IMR-90 (cell line): ENCODE measurements at regions not wholly inside any gene's neighbourhood (a gene's known extent, or its start where the extent isn't known, plus 50 kb on each side); places are given as distances from the start of the nearest gene placed in this dataset.

Experiments used
- ATAC-seq: fragments of 200-7000 bp; cut with Tn5 transposase; 2 replicates; pipeline ENCODE4 v1.9.1; 2020; ENCODE audit warnings: low read depth, mild to moderate bottlenecking, moderate library complexity
- BruUV-seq: library from RNA; stranded (reverse); fragments of 400-500 nt; replicated peaks from 2 replicates; lab custom pipeline; 2021; lab: Mats Ljungman, UMichigan
- CTCF ChIA-PET: fragments of 300-600 bp; formaldehyde crosslinking; extraction: SDS; loops from one replicate; lab custom pipeline; 2021; ENCODE audit warnings: antibody characterized with exemption; lab: Yijun Ruan, JAX
- POLR2A ChIA-PET: fragments of 300-600 bp; sonication (Branson Sonifier 250); formaldehyde crosslinking; loops from one replicate; lab custom pipeline; 2022; ENCODE audit warnings: antibody characterized with exemption; ENCODE audit not compliant: unreplicated experiment; lab: Charles Lee
- DNase-seq: peaks from one replicate; pipeline ENCODE4 v3.0.0; 2013
- H2AFZ ChIP-seq: replicated peaks from 2 replicates; pipeline ENCODE3; 2013; ENCODE audit warnings: low read length, mild to moderate bottlenecking; ENCODE audit not compliant: poor library complexity
- H2AK5ac ChIP-seq: 2 replicates; pipeline ENCODE4 v1.6.1; 2013; ENCODE audit warnings: low read depth, low read length, inconsistent platforms
- H2AK9ac ChIP-seq: replicated peaks from 2 replicates; pipeline ENCODE3; 2013; ENCODE audit warnings: mild to moderate bottlenecking, low read depth, low read length, moderate library complexity; ENCODE audit not compliant: poor library complexity
- H2BK120ac ChIP-seq: 2 replicates; pipeline ENCODE4 v1.6.1; 2013; ENCODE audit warnings: low read depth, low read length, inconsistent platforms
- H2BK15ac ChIP-seq: 3 replicates; pipeline ENCODE4 v1.6.1; 2013; ENCODE audit warnings: low read depth, low read length, inconsistent platforms
- H2BK20ac ChIP-seq: 2 replicates; pipeline ENCODE4 v1.6.1; 2013; ENCODE audit warnings: low read depth, mild to moderate bottlenecking, inconsistent platforms, low read length, moderate library complexity
- H2BK5ac ChIP-seq: 2 replicates; pipeline ENCODE4 v1.6.1; 2013; ENCODE audit warnings: mild to moderate bottlenecking, low read depth, low read length, inconsistent platforms; ENCODE audit not compliant: poor library complexity, severe bottlenecking
- H3K14ac ChIP-seq: replicated peaks from 2 replicates; pipeline ENCODE4 v1.6.1; 2013; ENCODE audit warnings: low read depth, low read length, inconsistent platforms
- H3K18ac ChIP-seq: 2 replicates; pipeline ENCODE4 v1.6.1; 2013; ENCODE audit warnings: low read depth, low read length, control low read depth
- H3K23ac ChIP-seq: 2 replicates; pipeline ENCODE4 v1.6.1; 2013; ENCODE audit warnings: low read depth, low read length, inconsistent platforms
- H3K27ac ChIP-seq: 2 replicates; pipeline ENCODE4 v1.5.1; 2013; ENCODE audit warnings: mild to moderate bottlenecking, control low read depth, low read length; ENCODE audit not compliant: insufficient read depth
- H3K27me3 ChIP-seq: 2 replicates; pipeline ENCODE4 v1.6.1; 2013; ENCODE audit warnings: low read length; ENCODE audit not compliant: control insufficient read depth, insufficient read depth
- H3K36me3 ChIP-seq: 2 replicates; pipeline ENCODE4 v1.6.1; 2013; ENCODE audit warnings: low read length, mixed read lengths; ENCODE audit not compliant: control insufficient read depth, insufficient read depth
- H3K4ac ChIP-seq: 2 replicates; pipeline ENCODE4 v1.6.1; 2013; ENCODE audit warnings: low read depth, low read length, inconsistent platforms
- H3K4me1 ChIP-seq: 2 replicates; pipeline ENCODE4 v1.6.1; 2013; ENCODE audit warnings: low read length, mixed read lengths; ENCODE audit not compliant: control insufficient read depth, insufficient read depth
- H3K4me2 ChIP-seq: 2 replicates; pipeline ENCODE4 v1.6.1; 2013; ENCODE audit warnings: low read depth, mild to moderate bottlenecking, control low read depth, low read length, moderate library complexity
- H3K4me3 ChIP-seq: 2 replicates; pipeline ENCODE4 v1.5.1; 2013; ENCODE audit warnings: low read depth, mild to moderate bottlenecking, control low read depth, low read length, moderate library complexity; ENCODE audit not compliant: insufficient read depth
- H3K56ac ChIP-seq: 2 replicates; pipeline ENCODE4 v1.6.1; 2013; ENCODE audit warnings: low read length, inconsistent platforms; ENCODE audit not compliant: insufficient read depth; ENCODE audit errors: extremely low read depth
- H3K79me1 ChIP-seq, 2 experiments: 2 replicates each; pipeline ENCODE4 v1.6.1; 2013; ENCODE audit warnings: low read length in 2 of 2, inconsistent platforms in 1 of 2, low read depth in 1 of 2
- H3K9ac ChIP-seq: 2 replicates; pipeline ENCODE4 v1.6.1; 2013; ENCODE audit warnings: low read depth, low read length, control low read depth
- H3K9me1 ChIP-seq: 2 replicates; pipeline ENCODE4 v1.6.1; 2013; ENCODE audit warnings: low read length, inconsistent platforms; ENCODE audit not compliant: insufficient read depth
- H3K9me3 ChIP-seq: 2 replicates; pipeline ENCODE4 v1.6.1; 2013; ENCODE audit warnings: low read length; ENCODE audit not compliant: control insufficient read depth, insufficient read depth
- H4K20me1 ChIP-seq: 2 replicates; pipeline ENCODE4 v1.6.1; 2013; ENCODE audit warnings: low read length, inconsistent platforms; ENCODE audit not compliant: insufficient read depth
- H4K5ac ChIP-seq: 2 replicates; pipeline ENCODE4 v1.6.1; 2013; ENCODE audit warnings: mild to moderate bottlenecking, low read depth, low read length, control low read depth
- H4K8ac ChIP-seq, 2 experiments: 2 replicates each; pipeline ENCODE4 v1.6.1; 2013; ENCODE audit warnings: low read depth in 2 of 2, low read length in 2 of 2, control low read depth in 1 of 2, inconsistent platforms in 1 of 2
- H4K91ac ChIP-seq: 2 replicates; pipeline ENCODE4 v1.6.1; 2013; ENCODE audit warnings: low read depth, low read length, inconsistent platforms; ENCODE audit not compliant: insufficient read depth
- BHLHE40 ChIP-seq: fragments of 150-350 bp; IDR thresholded peaks from 2 replicates; pipeline ENCODE4 v1.6.1; 2016; ENCODE audit warnings: mild to moderate bottlenecking, low read depth, low read length
- CEBPB ChIP-seq: IDR thresholded peaks from 2 replicates; pipeline ENCODE4 v1.6.1; 2012; ENCODE audit warnings: low read depth, low read length, improper control_type of control experiment
- CHD1 ChIP-seq: IDR thresholded peaks from 2 replicates; pipeline ENCODE4 v1.6.1; 2012; ENCODE audit warnings: low read depth, low read length, improper control_type of control experiment
- FOS ChIP-seq: fragments of 150-350 bp; IDR thresholded peaks from 2 replicates; pipeline ENCODE4 v1.6.1; 2016; ENCODE audit warnings: low read depth, low read length
- MAFK ChIP-seq: IDR thresholded peaks from 2 replicates; pipeline ENCODE4 v1.6.1; 2012; ENCODE audit warnings: low read depth, low read length, improper control_type of control experiment
- MAZ ChIP-seq: IDR thresholded peaks from 2 replicates; pipeline ENCODE4 v1.6.1; 2012; ENCODE audit warnings: low read depth, mild to moderate bottlenecking, low read length, improper control_type of control experiment, moderate library complexity, borderline replicate concordance
- MXI1 ChIP-seq: IDR thresholded peaks from 2 replicates; pipeline ENCODE4 v1.6.1; 2012; ENCODE audit warnings: low read depth, mild to moderate bottlenecking, low read length, moderate library complexity, borderline replicate concordance
- NFE2L2 ChIP-seq: fragments of 150-350 bp; IDR thresholded peaks from 2 replicates; pipeline ENCODE4 v1.6.1; 2016; ENCODE audit warnings: low read depth, mild to moderate bottlenecking, low read length
- POLR2A ChIP-seq: IDR thresholded peaks from 2 replicates; pipeline ENCODE4 v1.6.1; 2012; ENCODE audit warnings: mild to moderate bottlenecking, low read depth, low read length
- RAD21 ChIP-seq: IDR thresholded peaks from 2 replicates; pipeline ENCODE4 v1.6.1; 2012; ENCODE audit warnings: low read length, improper control_type of control experiment
- RCOR1 ChIP-seq: IDR thresholded peaks from 2 replicates; pipeline ENCODE4 v1.6.1; 2012; ENCODE audit warnings: mild to moderate bottlenecking, low read length, improper control_type of control experiment; ENCODE audit not compliant: insufficient replicate concordance
- RFX5 ChIP-seq: IDR thresholded peaks from 2 replicates; pipeline ENCODE4 v1.8.0; 2012; ENCODE audit warnings: low read depth, mild to moderate bottlenecking, low read length, moderate library complexity
- SMC3 ChIP-seq: fragments of 150-350 bp; IDR thresholded peaks from 2 replicates; pipeline ENCODE4 v1.6.1; 2016; ENCODE audit warnings: low read depth, mild to moderate bottlenecking, antibody characterized with exemption, low read length, moderate library complexity
- WGBS, 2 experiments: methylation state at CpG; one replicate each; pipeline versions ENCODE4 v1.1.5 to v1.1.7; 2013; ENCODE audit warnings: missing lambda C conversion rate in 2 of 2; ENCODE audit not compliant: insufficient read length in 1 of 2; ENCODE audit errors: extremely low coverage in 2 of 2; 5-methylcytosine and 5-hydroxymethylcytosine counted together
- dilution Hi-C: fragments of 300-500 bp; cut with HindIII; formaldehyde crosslinking; loops from one replicate; pipeline ENCODE4 v1.14.3; 2018; ENCODE audit warnings: low sequenced_read_pairs; ENCODE audit not compliant: unreplicated experiment
- in situ Hi-C: fragments of 300-500 bp; cut with MboI; formaldehyde crosslinking; loops from 3 replicates; pipeline ENCODE4 v1.14.3; 2019; ENCODE audit warnings: low sequenced_read_pairs, inconsistent platforms, mixed read lengths
- intact Hi-C: fragments of 100-400 bp; cut with micrococcal nuclease; formaldehyde crosslinking; loops from 2 replicates; pipeline ENCODE4 v1.10.0; 2022
- TF ChIP-seq, protein P1 (sequence below): fragments of 150-350 bp; IDR thresholded peaks from 2 replicates; pipeline ENCODE4 v1.6.1; 2016; ENCODE audit warnings: low read depth, mild to moderate bottlenecking, low read length, moderate library complexity, borderline replicate concordance
- TF ChIP-seq, protein P2 (sequence below): conservative IDR thresholded peaks from 2 replicates; pipeline ENCODE4 v1.5.1; 2012; ENCODE audit warnings: mild to moderate bottlenecking, low read depth, low read length, improper control_type of control experiment
- TF ChIP-seq, protein P3 (sequence below): fragments of 150-350 bp; IDR thresholded peaks from 2 replicates; pipeline ENCODE4 v1.6.1; 2017; ENCODE audit warnings: mild to moderate bottlenecking, antibody characterized with exemption, low read length, low read depth

DNA sequence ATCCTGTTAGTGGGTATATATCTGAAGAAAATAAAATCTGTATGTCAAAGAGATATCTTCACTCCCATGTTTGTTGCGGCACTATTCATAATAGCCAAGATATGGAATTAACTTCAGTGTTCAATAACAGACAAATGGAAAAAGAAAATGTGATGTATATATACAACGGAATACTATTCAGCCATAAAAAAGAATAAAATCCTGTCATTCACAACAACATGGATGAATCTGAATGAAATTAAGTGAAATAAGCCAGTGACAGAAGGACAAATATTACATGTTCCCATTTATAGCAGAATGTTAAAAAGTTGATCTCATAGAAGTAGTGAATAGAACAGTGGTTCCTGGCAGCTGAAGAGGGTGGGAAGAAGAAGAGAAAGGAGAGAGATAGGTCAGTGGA lies 239.1 kb upstream of the RUNX1 start:
- H3K9me1 ChIP-seq, result peaks cover 3% of the 10 kb centered on the region

More for the DNA sequence above, 239.1 kb upstream of the RUNX1 start:
- no CpG with 5 or more reads among the region's 2 CpGs for WGBS, 2 experiments
- dilution Hi-C loops, result no loop called here
- Histone ChIP-seq H3K36me3 (no peaks in the 10 kb centered on the region), H3K27me3 (no peaks in the 10 kb centered on the region), H3K18ac (no peak overlapping the region), H4K8ac (no peak overlapping the region), H3K9me3 (peaks cover 5% of the 10 kb centered on the region; the same call in 1 of the 2 replicates), H2AK5ac (no peak overlapping the region), H3K9ac (no peak overlapping the region), H2AK9ac (no peak overlapping the region), H3K4me2 (no peak overlapping the region), H4K91ac (no peak overlapping the region), H3K23ac (no peak overlapping the region), H4K5ac (no peak overlapping the region), H4K20me1 (no peaks in the 10 kb centered on the region), H2AFZ (no peak overlapping the region), H2BK15ac (no peak overlapping the region), H2BK5ac (no peak overlapping the region), H3K79me1 (no peaks in the 10 kb centered on the region), H2BK120ac (no peak overlapping the region), H2BK20ac (no peak overlapping the region), H3K4me3 (no peak overlapping the region), H3K27ac (no peak overlapping the region), H3K4me1 (no peaks in the 10 kb centered on the region; the same call in 1 of the 2 replicates), H3K4ac (no peak overlapping the region), H3K14ac (no peak overlapping the region), H3K56ac (no peak overlapping the region)
- TF ChIP-seq, protein P1, sequence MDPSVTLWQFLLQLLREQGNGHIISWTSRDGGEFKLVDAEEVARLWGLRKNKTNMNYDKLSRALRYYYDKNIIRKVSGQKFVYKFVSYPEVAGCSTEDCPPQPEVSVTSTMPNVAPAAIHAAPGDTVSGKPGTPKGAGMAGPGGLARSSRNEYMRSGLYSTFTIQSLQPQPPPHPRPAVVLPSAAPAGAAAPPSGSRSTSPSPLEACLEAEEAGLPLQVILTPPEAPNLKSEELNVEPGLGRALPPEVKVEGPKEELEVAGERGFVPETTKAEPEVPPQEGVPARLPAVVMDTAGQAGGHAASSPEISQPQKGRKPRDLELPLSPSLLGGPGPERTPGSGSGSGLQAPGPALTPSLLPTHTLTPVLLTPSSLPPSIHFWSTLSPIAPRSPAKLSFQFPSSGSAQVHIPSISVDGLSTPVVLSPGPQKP, result no peak
- TF ChIP-seq MXI1 (no peak), FOS (no peak), SMC3 (no peak), RCOR1 (no peak), RFX5 (no peak), POLR2A (no peak), NFE2L2 (no peak), BHLHE40 (no peak), CHD1 (no peak), RAD21 (no peak), CEBPB (no peak), MAZ (no peak), MAFK (no peak)
- TF ChIP-seq, protein P2, sequence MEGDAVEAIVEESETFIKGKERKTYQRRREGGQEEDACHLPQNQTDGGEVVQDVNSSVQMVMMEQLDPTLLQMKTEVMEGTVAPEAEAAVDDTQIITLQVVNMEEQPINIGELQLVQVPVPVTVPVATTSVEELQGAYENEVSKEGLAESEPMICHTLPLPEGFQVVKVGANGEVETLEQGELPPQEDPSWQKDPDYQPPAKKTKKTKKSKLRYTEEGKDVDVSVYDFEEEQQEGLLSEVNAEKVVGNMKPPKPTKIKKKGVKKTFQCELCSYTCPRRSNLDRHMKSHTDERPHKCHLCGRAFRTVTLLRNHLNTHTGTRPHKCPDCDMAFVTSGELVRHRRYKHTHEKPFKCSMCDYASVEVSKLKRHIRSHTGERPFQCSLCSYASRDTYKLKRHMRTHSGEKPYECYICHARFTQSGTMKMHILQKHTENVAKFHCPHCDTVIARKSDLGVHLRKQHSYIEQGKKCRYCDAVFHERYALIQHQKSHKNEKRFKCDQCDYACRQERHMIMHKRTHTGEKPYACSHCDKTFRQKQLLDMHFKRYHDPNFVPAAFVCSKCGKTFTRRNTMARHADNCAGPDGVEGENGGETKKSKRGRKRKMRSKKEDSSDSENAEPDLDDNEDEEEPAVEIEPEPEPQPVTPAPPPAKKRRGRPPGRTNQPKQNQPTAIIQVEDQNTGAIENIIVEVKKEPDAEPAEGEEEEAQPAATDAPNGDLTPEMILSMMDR, result no peak
- TF ChIP-seq, protein P3, sequence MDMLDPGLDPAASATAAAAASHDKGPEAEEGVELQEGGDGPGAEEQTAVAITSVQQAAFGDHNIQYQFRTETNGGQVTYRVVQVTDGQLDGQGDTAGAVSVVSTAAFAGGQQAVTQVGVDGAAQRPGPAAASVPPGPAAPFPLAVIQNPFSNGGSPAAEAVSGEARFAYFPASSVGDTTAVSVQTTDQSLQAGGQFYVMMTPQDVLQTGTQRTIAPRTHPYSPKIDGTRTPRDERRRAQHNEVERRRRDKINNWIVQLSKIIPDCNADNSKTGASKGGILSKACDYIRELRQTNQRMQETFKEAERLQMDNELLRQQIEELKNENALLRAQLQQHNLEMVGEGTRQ, result no peak
- in situ Hi-C loops, result no loop called here
- intact Hi-C loops, result no loop called here
- ATAC-seq, result no peak
- ChIA-PET CTCF (no interaction called here), POLR2A (no interaction called here)
- BruUV-seq, result no TSS peak
- no peak for DNase-seq
